Stomach (tissue), 8 donors: ENCODE measurements at regions not wholly inside any gene's neighbourhood (a gene's known extent, or its start where the extent isn't known, plus 50 kb on each side); places are given as distances from the start of the nearest gene placed in this dataset.

Experiments
- DNase-seq, 2 donors: peaks; one replicate each; pipeline versions ENCODE4 v3.0.0 to v3.0.0-alpha.2; 2013 to 2019
- H3K27ac ChIP-seq, 5 donors: fragments of 200-600 bp in 4 of 5; sonication (generic) in 4 of 5; one replicate each; pipeline ENCODE4 v1.5.1; 2013 to 2019; ENCODE audit warnings: mild to moderate bottlenecking in 1 of 5, moderate library complexity in 1 of 5
- H3K27me3 ChIP-seq, 3 donors: fragments of 200-600 bp; sonication (generic); one replicate each; pipeline ENCODE4 v1.5.1; 2017 to 2019; ENCODE audit warnings: mixed run types in 1 of 3
- H3K36me3 ChIP-seq, 4 donors: fragments of 200-600 bp; sonication (generic); 1 replicate in 3 of 4; 2 replicates in 1 of 4; pipeline ENCODE4 v1.5.1; 2016 to 2019
- H3K4me1 ChIP-seq, 4 donors: fragments of 200-600 bp; sonication (generic); one replicate each; pipeline ENCODE4 v1.5.1; 2016 to 2019
- H3K4me3 ChIP-seq, 4 donors: fragments of 200-600 bp; sonication (generic) in 3 of 4; one replicate each; pipeline ENCODE4 v1.5.1; 2016 to 2019; ENCODE audit warnings: mild to moderate bottlenecking in 1 of 4
- H3K9me3 ChIP-seq, 4 donors: fragments of 200-600 bp; sonication (generic); one replicate each; pipeline ENCODE4 v1.5.1; 2016 to 2019
- EP300 ChIP-seq: sonication (generic); formaldehyde crosslinking; IDR thresholded peaks from one replicate; pipeline ENCODE4 v1.6.1; 2017; ENCODE audit warnings: antibody characterized with exemption
- POLR2A ChIP-seq, 4 donors: fragments of 450-650 bp; IDR thresholded peaks; one replicate each; pipeline ENCODE4 v1.6.1; 2016; ENCODE audit warnings: antibody characterized with exemption in 4 of 4, control low read depth in 2 of 4, mild to moderate bottlenecking in 1 of 4, moderate library complexity in 1 of 4
- POLR2AphosphoS5 ChIP-seq, 3 donors: sonication (generic); formaldehyde crosslinking; IDR thresholded peaks; one replicate each; pipeline ENCODE4 v1.6.1; 2016; ENCODE audit warnings: antibody characterized with exemption in 3 of 3
- WGBS, 5 donors: extraction: QIAGEN DNeasy Blood & Tissue Kit in 3 of 5; methylation state at CpG; one replicate each; pipeline versions ENCODE4 v1.1.5 to v1.1.7; 2013 to 2018; 5-methylcytosine and 5-hydroxymethylcytosine counted together
- intact Hi-C: fragments of 100-400 bp; cut with DNase I; formaldehyde crosslinking; loops from one replicate; pipeline ENCODE4 v1.15.1; 2023; ENCODE audit warnings: low total_unique reads
- TF ChIP-seq, protein P1 (sequence below), 7 experiments: fragments of 450-650 bp in 4 of 7; fragments of 200-600 bp in 3 of 7; sonication (generic) in 3 of 7; IDR thresholded peaks; one replicate each; pipeline ENCODE4 v1.5.1; 2016 to 2019; ENCODE audit warnings: antibody characterized with exemption in 7 of 7, control low read depth in 2 of 7, mild to moderate bottlenecking in 1 of 7
- donor health status: healthy with polysubstance abuse.
- donor health status: Bipolar disorder and iron deficiency.
- donor health status: healthy.

DNA sequence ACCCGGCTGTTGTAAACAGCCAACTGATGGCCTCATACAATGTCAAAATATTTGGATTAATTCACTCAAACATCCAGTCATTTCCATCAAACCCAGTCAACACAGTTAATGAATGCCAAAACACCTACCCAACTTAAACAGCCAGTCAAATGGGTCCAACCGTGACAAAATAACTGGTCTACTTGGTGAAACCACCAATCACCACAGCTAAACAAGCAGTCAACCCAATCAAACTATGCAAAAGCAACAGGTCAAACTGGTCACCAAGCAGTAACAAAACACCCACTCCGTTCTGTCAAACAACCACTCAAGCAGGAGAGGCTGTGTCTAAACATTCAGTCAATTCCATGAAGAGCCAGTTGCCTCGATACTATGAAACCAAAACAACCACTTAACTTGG, 119.2 kb downstream of the FOXD2 start:
- Histone ChIP-seq H3K4me3 (no peak overlapping the region), H3K36me3 (no peaks in the 10 kb centered on the region), H3K9me3 (no peaks in the 10 kb centered on the region), H3K27ac (peak overlapping the region in 4 of 5 donors; percentile 2 to 79 (median 46)), H3K27me3 (peaks cover 0 to 26% (median 0%) of the 10 kb centered on the region in 3 donors), H3K4me1 (peaks cover 25 to 68% (median 49%) of the 10 kb centered on the region in 4 donors)
- 36 to 64% (median 58%) methylated on average over 4 of the region's 4 CpGs for WGBS, 5 donors
- DNase-seq = no peak
- peak in 1 of 3 donors; percentile 0 for TF ChIP-seq POLR2AphosphoS5 (IDR thresholded peaks at IDR 0.05)
- TF ChIP-seq, protein P1, sequence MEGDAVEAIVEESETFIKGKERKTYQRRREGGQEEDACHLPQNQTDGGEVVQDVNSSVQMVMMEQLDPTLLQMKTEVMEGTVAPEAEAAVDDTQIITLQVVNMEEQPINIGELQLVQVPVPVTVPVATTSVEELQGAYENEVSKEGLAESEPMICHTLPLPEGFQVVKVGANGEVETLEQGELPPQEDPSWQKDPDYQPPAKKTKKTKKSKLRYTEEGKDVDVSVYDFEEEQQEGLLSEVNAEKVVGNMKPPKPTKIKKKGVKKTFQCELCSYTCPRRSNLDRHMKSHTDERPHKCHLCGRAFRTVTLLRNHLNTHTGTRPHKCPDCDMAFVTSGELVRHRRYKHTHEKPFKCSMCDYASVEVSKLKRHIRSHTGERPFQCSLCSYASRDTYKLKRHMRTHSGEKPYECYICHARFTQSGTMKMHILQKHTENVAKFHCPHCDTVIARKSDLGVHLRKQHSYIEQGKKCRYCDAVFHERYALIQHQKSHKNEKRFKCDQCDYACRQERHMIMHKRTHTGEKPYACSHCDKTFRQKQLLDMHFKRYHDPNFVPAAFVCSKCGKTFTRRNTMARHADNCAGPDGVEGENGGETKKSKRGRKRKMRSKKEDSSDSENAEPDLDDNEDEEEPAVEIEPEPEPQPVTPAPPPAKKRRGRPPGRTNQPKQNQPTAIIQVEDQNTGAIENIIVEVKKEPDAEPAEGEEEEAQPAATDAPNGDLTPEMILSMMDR (IDR thresholded peaks at IDR 0.05) = no peak
- intact Hi-C loops = no loop called here

DNA sequence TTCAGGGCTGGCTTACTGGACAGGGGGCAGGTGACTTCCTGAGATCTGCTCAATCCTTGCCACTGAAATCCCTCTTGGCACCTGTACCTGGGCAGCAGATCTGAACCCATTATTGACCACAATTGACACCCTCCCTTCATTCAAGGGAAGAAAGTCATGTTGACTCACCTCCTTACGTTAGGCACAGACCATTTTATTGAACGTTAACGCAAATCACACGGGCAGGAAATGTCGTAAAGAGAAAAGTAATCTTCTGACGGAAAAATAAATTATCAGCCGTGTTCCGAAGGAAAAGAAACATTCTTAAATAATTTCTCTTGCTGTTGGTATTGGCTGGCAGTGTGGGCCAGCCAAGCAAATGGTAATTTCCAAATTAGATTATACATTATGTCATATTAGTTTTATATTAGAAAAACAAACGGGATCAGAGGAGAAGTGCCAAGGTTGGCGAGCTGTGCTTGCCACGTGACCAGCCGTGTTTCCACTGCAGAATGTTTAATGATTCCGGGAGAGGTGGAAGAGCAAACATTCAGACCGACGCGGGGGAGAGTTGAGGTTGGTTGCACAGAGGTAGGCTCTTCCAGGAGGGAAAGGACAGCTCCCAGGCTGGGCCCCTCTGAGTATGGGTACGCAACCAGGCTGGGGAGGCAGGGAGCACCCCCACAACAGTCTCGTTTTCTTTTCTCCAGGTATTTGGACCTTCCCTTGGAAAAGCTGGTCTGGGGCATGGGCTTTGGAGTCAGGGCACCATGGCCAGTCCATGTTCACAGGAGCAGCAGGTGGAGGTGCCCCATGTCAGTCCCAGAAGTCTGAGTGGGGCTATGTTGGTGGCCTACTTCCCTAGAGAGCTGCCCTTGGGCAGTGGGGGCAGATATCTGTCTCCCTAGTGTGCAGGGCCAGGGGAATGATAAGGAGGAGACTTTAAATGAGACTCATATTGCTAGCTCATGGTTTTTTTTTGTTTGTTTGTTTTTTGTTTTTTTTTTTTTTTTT, 121.1 kb downstream of the FOXD2 start:
- 23 to 44% (median 32%) methylated on average over 18 of the region's 18 CpGs for WGBS, 5 donors
- peak overlapping the region in 1 of 4 donors; percentile 15 for H3K4me3 ChIP-seq
- peak; percentile 86 to 87 for DNase-seq

DNA sequence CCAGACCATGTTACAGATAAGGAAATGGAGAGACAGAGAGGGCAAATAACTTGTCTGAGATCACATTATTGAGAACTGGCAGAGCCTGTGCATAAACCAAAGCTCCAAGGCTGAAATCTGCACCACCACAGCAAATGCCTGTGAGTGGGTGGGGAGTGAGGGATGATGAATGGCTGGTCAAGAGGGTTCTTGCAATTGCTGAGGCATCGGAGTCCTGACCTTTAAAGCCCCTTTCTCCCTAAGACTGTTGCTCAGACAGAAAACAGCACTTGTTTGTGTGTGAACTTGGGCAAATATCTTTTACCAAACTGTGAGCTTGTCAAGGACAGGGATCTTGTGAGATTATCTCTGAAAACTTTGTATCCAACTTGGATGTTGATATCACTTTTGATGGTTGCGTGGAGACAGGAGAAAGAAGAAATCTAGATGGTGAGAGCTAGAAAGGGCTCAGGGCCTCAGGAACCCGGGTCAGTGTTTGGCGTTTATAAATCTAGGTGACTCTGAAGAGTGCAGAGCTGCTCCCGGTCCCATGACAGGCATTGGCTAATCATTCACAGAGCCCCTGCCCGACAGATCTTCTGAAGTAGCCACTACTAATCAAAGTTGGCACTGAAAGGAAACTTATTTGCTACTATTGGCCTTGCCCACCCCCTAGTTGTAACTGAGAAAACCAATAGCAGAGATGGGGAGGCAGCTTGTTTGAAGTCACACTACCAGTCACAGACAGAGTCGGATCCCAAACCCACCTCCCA, 122.3 kb downstream of the FOXD2 start:
- no peak for TF ChIP-seq POLR2A (IDR thresholded peaks at IDR 0.05)
- no peak for TF ChIP-seq POLR2AphosphoS5 (IDR thresholded peaks at IDR 0.05)
- TF ChIP-seq, protein P1 (IDR thresholded peaks at IDR 0.05) = no peak
- no peak for TF ChIP-seq EP300
- H3K36me3 ChIP-seq = no peaks in the 10 kb centered on the region
- H3K4me1 ChIP-seq = peaks cover 22 to 54% (median 40%) of the 10 kb centered on the region in 4 donors
- WGBS, 5 donors = 33 to 56% (median 40%) methylated on average over 7 of the region's 7 CpGs
- peak overlapping the region; percentile 59 to 89 (median 79) for H3K27ac ChIP-seq
- H3K4me3 ChIP-seq = no peak overlapping the region
- peaks cover 0 to 17% (median 0%) of the 10 kb centered on the region in 3 donors for H3K27me3 ChIP-seq
- intact Hi-C loops = no loop called here
- peak; percentile 60 to 61 for DNase-seq
- H3K9me3 ChIP-seq = no peaks in the 10 kb centered on the region

More for the DNA sequence above, 121.1 kb downstream of the FOXD2 start:
- TF ChIP-seq POLR2A (IDR thresholded peaks at IDR 0.05) (peak in 1 of 4 donors; percentile 17), EP300 (no peak), POLR2AphosphoS5 (IDR thresholded peaks at IDR 0.05) (peak in 2 of 3 donors; percentile 71 to 84)
- TF ChIP-seq, protein P1 (IDR thresholded peaks at IDR 0.05) = no peak
- H3K4me1 ChIP-seq = peaks cover 25 to 65% (median 48%) of the 10 kb centered on the region in 4 donors
- no peaks in the 10 kb centered on the region for H3K36me3 ChIP-seq
- intact Hi-C loops = no loop called here
- peak overlapping the region; percentile 59 to 89 (median 79) for H3K27ac ChIP-seq
- H3K27me3 ChIP-seq = peaks cover 0 to 21% (median 0%) of the 10 kb centered on the region in 3 donors
- H3K9me3 ChIP-seq = no peaks in the 10 kb centered on the region

DNA sequence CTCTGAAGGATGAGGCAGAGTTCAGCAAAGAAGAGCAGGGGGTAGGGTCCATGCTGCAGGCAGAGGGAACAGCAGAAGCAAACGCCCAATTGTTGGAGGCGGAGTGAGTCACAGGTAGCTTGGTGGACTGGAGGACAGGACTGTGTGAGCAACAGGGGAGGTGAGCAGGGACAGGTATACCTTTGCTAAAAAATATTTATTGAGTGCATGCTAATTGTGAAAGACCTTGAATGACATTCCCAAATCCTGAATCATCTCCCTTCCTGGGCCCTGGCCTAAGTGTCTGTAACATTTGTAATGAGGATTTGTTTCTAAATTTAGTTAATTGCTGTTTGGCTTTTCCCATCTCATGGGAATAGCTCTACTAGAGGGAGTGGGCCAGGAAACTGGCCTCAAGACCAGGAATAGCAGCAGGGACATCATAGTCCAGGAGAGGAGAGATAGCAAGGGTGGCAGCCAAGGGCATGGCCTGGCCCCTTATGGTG, 123.7 kb downstream of the FOXD2 start:
- DNase-seq = no peak
- Histone ChIP-seq H3K4me3 (no peak overlapping the region), H3K9me3 (no peaks in the 10 kb centered on the region), H3K27me3 (peaks cover 0 to 5% (median 0%) of the 10 kb centered on the region in 3 donors), H3K27ac (no peak overlapping the region), H3K36me3 (no peaks in the 10 kb centered on the region), H3K4me1 (peaks cover 11 to 40% (median 27%) of the 10 kb centered on the region in 4 donors)
- WGBS, 5 donors = 82 to 93% (median 90%) methylated on average over 2 of the region's 2 CpGs
- intact Hi-C loops = no loop called here
- TF ChIP-seq EP300 = no peak
- TF ChIP-seq POLR2AphosphoS5 (IDR thresholded peaks at IDR 0.05) = no peak
- no peak for TF ChIP-seq POLR2A (IDR thresholded peaks at IDR 0.05)
- TF ChIP-seq, protein P1 (IDR thresholded peaks at IDR 0.05) = no peak
